NB4 (cell line): ENCODE measurements at regions not wholly inside any gene's neighbourhood (a gene's known extent, or its start where the extent isn't known, plus 50 kb on each side); places are given as distances from the start of the nearest gene placed in this dataset.

Experiments used
- MYC ChIP-seq: IDR thresholded peaks from 2 replicates; pipeline ENCODE4 v1.6.1; 2011; ENCODE audit warnings: low read depth, low read length
- TF ChIP-seq, protein P1 (sequence below): IDR thresholded peaks from one replicate; pipeline ENCODE4 v1.5.1; 2012; ENCODE audit warnings: low read depth, low read length

DNA sequence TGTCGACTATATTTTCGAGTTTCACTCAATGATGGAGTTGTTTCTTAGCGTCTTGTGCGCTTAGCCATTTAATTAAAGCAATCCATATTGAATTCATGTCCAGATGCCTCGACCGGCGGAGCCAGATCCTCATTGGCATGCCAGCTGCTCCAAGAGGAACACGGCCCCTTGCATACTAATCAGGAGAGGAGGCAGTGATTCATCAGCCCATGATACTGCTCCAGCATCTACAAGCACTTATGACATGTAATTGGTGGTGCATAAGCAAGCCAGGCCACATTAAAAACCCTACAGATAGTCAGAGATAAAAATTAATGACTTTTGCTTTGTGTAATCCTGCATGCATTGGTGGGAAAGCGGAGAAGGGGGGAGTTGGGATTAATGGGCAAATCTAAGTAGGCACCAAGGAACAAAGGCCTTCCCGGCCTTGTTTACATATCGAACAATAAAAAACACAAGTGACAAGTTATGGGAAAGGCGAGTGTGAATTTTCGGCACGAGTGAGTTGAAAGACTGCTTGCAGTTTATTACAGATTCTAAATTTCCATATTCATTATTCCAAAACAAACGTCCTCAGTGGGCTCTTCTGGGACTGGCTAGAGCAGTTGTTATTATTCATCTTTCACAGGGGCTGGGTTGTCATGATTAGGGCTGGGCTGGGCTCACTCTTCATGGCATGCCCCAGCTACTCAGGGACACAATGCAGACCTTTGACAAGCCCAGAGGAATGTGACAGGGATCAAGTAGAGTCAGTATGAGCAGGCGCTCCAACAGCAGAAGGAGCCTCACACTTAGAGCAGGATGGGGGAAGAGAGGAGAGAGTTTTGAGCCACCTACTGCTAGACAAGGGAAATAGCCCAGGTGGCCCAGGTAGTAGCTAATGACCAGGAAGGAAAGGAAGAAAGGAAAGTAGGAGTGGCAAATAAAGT is 281.7 kb upstream of the ZFHX3 start:
- TF ChIP-seq, protein P1, sequence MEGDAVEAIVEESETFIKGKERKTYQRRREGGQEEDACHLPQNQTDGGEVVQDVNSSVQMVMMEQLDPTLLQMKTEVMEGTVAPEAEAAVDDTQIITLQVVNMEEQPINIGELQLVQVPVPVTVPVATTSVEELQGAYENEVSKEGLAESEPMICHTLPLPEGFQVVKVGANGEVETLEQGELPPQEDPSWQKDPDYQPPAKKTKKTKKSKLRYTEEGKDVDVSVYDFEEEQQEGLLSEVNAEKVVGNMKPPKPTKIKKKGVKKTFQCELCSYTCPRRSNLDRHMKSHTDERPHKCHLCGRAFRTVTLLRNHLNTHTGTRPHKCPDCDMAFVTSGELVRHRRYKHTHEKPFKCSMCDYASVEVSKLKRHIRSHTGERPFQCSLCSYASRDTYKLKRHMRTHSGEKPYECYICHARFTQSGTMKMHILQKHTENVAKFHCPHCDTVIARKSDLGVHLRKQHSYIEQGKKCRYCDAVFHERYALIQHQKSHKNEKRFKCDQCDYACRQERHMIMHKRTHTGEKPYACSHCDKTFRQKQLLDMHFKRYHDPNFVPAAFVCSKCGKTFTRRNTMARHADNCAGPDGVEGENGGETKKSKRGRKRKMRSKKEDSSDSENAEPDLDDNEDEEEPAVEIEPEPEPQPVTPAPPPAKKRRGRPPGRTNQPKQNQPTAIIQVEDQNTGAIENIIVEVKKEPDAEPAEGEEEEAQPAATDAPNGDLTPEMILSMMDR: no peak
- no peak for TF ChIP-seq MYC
